ENCODE measurements at regions not wholly inside any gene's neighbourhood (a gene's known extent, or its start where the extent isn't known, plus 50 kb on each side); places are given as distances from the start of the nearest gene placed in this dataset.

DNA sequence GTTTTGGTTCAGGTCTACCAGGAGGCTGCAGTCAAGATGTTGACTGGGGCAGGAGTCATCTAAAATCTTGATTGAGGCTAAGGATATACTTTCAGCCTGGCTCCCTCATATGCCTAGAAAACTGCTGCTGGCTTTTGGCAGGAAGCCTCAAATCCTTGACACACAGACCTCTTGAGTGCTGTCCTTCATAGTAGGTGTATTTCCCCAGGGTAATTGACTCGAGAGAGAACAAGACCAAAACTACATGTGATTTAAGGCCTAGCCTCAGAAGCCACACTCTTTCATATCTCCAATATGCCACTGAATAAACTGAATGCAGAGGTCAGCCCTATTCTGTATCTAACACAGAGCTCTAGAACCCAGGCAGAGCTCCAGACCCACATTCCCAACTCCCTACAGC lies 402.3 kb upstream of the ADAMTS16 start:
- H3K27ac Mint-ChIP-seq, result no peak overlapping the region
- no peaks in the 10 kb centered on the region for H3K4me1 Mint-ChIP-seq
- CTCF ChIA-PET, result no interaction called here
- no peaks in the 10 kb centered on the region for H3K36me3 Mint-ChIP-seq
- no peaks in the 10 kb centered on the region for H3K27me3 Mint-ChIP-seq
- no peak for DNase-seq
- H3K9me3 Mint-ChIP-seq, result peaks cover 21% of the 10 kb centered on the region
- no peak overlapping the region for H3K4me3 Mint-ChIP-seq

DNA sequence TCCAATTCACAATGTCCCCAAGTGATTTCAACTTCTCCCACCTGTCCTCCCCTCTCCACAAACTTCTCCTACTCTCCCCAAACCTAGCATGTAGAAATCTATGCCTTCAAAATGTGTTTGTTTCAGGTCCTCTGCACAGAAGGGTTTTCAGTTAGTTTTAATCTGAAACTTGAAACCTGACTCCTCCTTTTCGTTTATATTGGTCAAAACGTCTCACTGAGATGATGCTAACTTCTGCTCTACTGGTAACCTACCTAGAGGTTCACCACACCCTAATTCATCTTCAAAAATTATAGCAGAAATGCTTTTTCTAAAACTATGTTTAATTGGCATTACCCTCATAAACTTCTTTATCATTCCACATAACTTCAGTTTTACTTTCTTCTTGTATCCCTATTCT lies 401.8 kb upstream of the ADAMTS16 start:
- H3K27me3 Mint-ChIP-seq, result no peaks in the 10 kb centered on the region
- H3K4me3 Mint-ChIP-seq, result no peak overlapping the region
- H3K4me1 Mint-ChIP-seq, result no peaks in the 10 kb centered on the region
- H3K27ac Mint-ChIP-seq, result no peak overlapping the region
- peaks cover 21% of the 10 kb centered on the region for H3K9me3 Mint-ChIP-seq
- no peaks in the 10 kb centered on the region for H3K36me3 Mint-ChIP-seq
- CTCF ChIA-PET, result no interaction called here
- no peak for DNase-seq

DNA sequence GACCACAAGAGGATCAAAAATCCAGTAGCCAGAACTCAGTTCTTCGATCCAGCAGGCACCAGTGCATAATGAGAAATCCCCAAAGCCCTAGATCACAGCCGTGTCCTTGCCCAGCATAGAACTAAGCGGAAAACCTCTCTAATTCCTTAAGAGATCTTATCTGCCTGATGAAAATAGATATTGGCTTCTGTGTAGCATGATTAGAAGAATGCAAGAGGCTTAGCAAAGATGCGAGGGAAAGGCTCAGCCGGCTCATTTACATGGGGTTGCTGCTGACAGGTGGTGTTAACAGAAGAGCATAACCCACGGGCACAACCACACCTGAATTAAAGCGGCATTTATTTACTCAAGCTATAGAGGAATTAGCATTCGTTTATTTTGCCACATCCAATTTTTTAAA lies 400.0 kb upstream of the ADAMTS16 start:
- H3K4me1 Mint-ChIP-seq, result no peaks in the 10 kb centered on the region
- H3K27ac Mint-ChIP-seq, result no peak overlapping the region
- CTCF ChIA-PET, result no interaction called here
- H3K36me3 Mint-ChIP-seq, result no peaks in the 10 kb centered on the region
- H3K27me3 Mint-ChIP-seq, result no peaks in the 10 kb centered on the region
- no peak overlapping the region for H3K4me3 Mint-ChIP-seq
- H3K9me3 Mint-ChIP-seq, result peaks cover 19% of the 10 kb centered on the region
- DNase-seq, result no peak

DNA sequence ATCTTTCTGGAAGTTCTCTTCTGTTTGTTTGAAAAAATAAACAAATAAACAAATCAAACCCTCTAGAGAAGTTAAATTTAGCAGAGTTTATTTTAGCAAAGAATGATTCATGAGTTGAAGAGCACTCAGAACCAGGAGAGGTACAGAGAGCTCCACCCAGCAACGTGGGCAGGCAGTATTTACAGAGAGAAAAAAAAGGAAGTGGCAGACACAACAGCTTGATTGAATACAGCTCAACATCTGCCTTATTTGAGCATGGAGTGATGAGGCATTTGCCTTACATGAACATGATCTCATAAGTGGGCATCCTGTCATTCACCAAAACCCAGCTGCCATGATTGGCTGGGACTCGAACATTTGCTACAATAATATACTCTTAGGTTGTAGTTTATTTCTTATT lies 381.6 kb upstream of the ADAMTS16 start:
- H3K27me3 Mint-ChIP-seq, result no peaks in the 10 kb centered on the region
- no peak for DNase-seq
- peaks cover 2% of the 10 kb centered on the region for H3K9me3 Mint-ChIP-seq
- CTCF ChIA-PET, result no interaction called here
- no peaks in the 10 kb centered on the region for H3K36me3 Mint-ChIP-seq
- no peaks in the 10 kb centered on the region for H3K4me1 Mint-ChIP-seq
- no peak overlapping the region for H3K27ac Mint-ChIP-seq
- no peak overlapping the region for H3K4me3 Mint-ChIP-seq

DNA sequence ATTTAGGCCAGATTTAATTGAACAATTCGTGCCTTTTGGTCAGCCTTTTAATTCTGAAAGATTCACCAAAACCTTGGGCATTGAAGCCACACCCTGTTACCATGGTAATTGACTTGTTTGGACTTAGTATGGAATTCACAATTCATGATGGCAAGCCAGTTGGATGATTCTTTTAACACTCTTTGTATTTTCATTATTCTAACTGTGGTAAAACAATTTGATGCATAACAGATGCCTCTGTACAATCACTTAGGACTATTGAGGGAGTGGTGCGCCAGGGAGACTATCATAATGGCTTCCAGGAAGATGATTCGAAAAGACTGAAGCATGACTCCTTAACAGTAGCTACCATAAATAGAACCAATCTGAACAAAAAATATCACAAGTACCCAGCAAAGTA lies 381.1 kb upstream of the ADAMTS16 start:
- Mint-ChIP-seq H3K36me3 (no peaks in the 10 kb centered on the region), H3K9me3 (peaks cover 2% of the 10 kb centered on the region), H3K4me1 (no peaks in the 10 kb centered on the region), H3K4me3 (no peak overlapping the region), H3K27ac (no peak overlapping the region), H3K27me3 (no peaks in the 10 kb centered on the region)
- CTCF ChIA-PET, result no interaction called here
- DNase-seq, result no peak

DNA sequence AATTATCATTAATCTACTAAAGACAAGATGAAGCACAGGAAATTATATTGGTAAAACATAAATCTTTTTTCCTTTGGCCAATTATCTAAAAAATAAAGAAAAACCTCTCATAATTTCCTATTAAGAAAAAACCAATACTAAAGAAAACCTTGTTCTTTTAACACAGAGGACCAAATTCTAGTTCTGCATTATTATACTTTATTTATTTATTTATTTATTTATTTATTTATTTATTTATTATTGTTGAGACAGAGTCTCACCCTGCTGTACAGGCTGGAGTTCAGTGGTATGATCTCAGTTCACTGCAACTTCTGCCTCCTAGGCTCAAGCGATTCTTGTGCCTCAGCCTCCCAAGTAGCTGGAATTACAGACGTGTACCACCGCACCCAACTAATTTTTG lies 377.8 kb upstream of the ADAMTS16 start:
- Mint-ChIP-seq H3K27ac (no peak overlapping the region), H3K36me3 (no peaks in the 10 kb centered on the region)
- CTCF ChIA-PET, result no interaction called here

DNA sequence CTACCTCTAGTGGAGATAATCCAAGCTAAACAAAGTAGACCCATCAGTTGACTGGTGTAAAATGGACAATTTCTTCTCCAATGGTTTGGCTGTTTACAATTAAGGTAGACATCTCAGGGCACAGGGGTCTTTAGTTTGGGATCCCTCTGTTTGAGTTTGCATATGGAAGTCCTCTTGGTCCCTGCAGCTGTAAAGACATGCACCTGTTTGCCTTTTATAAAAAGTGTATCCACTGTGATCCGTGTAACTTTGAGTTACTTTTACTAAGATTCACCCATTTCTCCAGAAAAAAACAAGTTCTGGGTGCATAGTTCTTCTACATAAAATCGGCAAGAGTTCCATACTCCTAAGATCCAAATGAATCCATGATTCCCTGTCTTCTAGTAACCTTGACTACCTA lies 374.7 kb upstream of the ADAMTS16 start:
- DNase-seq, result no peak
- Mint-ChIP-seq H3K27ac (no peak overlapping the region), H3K36me3 (no peaks in the 10 kb centered on the region), H3K27me3 (no peaks in the 10 kb centered on the region), H3K4me1 (no peaks in the 10 kb centered on the region), H3K9me3 (peaks cover 6% of the 10 kb centered on the region), H3K4me3 (no peak overlapping the region)
- CTCF ChIA-PET, result no interaction called here

More for the DNA sequence above, 377.8 kb upstream of the ADAMTS16 start:
- Mint-ChIP-seq H3K4me3 (no peak overlapping the region), H3K27me3 (no peaks in the 10 kb centered on the region), H3K4me1 (no peaks in the 10 kb centered on the region), H3K9me3 (peaks cover 4% of the 10 kb centered on the region)
- DNase-seq, result no peak

DNA sequence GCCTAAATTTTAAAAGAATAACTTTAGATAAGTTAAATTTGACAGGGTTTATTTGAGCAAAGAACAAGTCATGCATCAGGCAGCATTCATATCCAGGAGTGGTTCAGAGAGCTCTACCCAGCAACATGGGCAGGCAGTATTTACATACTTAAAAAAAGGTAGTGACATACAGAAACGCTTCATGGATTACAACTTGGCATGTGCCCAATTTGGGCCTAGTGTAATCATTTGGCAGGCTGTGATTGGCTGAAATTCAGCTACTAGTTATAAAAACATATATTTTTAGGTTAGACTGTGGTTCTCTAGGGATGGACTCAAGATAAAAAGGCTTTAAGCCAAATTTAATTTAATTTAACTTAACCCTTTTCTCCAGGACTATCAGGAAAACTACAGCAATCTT lies 374.0 kb upstream of the ADAMTS16 start:
- DNase-seq, result no peak
- Mint-ChIP-seq H3K9me3 (peaks cover 6% of the 10 kb centered on the region), H3K4me3 (no peak overlapping the region), H3K27me3 (no peaks in the 10 kb centered on the region), H3K36me3 (no peaks in the 10 kb centered on the region), H3K4me1 (no peaks in the 10 kb centered on the region), H3K27ac (no peak overlapping the region)
- CTCF ChIA-PET, result no interaction called here

DNA sequence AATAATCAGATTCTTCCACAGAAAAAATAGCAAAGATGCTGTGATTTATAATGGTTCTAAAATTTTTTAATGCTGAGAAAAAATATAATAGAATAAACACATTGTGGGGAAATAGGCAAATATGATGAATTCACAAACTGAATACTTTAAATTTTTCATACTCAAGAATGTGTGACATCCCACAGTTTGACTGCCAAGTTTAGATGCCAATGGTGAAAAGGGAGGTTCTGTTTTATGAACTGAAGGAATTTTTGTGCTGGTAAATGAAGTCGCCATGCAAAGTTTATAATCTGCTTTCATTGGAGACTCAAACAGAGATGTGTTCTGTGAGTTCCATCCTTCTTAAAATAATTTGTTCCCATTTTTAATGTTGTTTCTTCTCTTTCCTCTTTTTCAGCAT lies 367.5 kb upstream of the ADAMTS16 start:
- Mint-ChIP-seq H3K9me3 (peaks cover 11% of the 10 kb centered on the region), H3K4me3 (no peak overlapping the region), H3K27ac (no peak overlapping the region), H3K4me1 (no peaks in the 10 kb centered on the region), H3K36me3 (no peaks in the 10 kb centered on the region), H3K27me3 (no peaks in the 10 kb centered on the region)
- no peak for DNase-seq
- CTCF ChIA-PET, result no interaction called here

DNA sequence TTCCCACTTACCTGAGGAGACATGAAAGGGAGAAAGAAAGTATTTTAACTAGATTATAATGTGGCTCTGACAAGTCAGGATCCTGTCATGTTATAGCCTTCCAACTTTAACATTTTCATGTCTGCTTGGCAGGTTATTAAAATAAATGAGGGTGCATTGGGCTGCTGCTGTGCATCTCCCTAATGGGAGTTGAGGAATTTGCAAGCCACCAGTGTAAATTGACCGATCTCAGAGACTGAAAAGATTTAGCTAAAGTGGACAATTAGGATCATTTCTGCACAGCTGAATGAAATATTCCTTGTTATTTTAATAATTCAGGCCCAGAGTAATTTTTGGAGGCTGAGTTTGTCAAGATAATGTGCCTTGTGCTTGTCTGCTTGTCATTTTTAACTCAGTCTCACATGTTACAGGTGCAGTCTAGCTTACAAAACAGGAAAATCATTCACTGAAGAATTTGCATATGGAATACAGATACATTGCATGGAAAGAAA lies 366.3 kb upstream of the ADAMTS16 start:
- Mint-ChIP-seq H3K4me3 (no peak overlapping the region), H3K36me3 (no peaks in the 10 kb centered on the region), H3K27ac (no peak overlapping the region), H3K4me1 (no peaks in the 10 kb centered on the region), H3K27me3 (no peaks in the 10 kb centered on the region), H3K9me3 (peaks cover 15% of the 10 kb centered on the region)
- CTCF ChIA-PET, result no interaction called here
- no peak for DNase-seq

DNA sequence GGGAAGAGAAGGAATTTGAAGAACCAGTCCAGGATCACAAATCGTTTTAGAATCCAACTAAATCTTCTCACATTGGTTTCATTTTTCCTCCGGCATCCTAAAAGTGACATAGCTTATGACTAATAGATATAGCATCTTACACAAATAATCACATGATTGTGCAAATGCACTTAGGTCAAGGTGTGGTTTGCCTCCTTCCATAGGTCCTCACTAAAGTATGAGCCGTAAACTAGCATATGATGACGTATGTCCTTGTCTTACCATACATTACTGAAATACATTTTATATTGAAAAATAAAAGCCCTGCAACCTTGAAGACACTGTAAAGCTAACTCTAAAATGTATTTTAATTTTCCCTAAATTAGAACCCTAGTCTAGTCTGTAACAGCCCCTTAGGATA lies 362.7 kb upstream of the ADAMTS16 start:
- Mint-ChIP-seq H3K4me3 (no peak overlapping the region), H3K36me3 (no peaks in the 10 kb centered on the region), H3K27me3 (no peaks in the 10 kb centered on the region), H3K27ac (no peak overlapping the region), H3K9me3 (peaks cover 23% of the 10 kb centered on the region), H3K4me1 (no peaks in the 10 kb centered on the region)
- CTCF ChIA-PET, result no interaction called here
- DNase-seq, result no peak

DNA sequence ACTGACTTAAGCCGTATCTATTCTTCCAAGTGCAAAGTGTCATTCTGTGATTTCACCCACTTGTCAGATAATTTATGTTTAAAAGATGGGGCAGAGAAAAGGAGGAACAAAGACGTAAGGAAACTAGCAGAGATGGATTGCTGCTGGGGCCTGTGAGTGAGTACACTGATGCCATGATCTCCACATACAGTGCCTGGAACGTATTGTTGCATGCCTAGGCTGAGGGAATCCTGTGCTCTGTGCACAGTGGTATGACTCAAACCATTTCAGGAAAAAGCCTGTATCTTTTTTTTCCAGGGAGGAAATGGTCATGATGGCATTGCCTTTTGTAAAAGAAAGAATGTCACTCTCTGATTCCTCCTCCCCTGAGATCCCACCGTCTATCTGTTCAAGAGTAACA lies 359.5 kb upstream of the ADAMTS16 start:
- no peak for DNase-seq
- no peaks in the 10 kb centered on the region for H3K27me3 Mint-ChIP-seq
- H3K27ac Mint-ChIP-seq, result no peak overlapping the region
- CTCF ChIA-PET, result no interaction called here
- H3K4me3 Mint-ChIP-seq, result no peak overlapping the region
- H3K9me3 Mint-ChIP-seq, result peaks cover 31% of the 10 kb centered on the region
- H3K4me1 Mint-ChIP-seq, result no peaks in the 10 kb centered on the region
- H3K36me3 Mint-ChIP-seq, result no peaks in the 10 kb centered on the region

DNA sequence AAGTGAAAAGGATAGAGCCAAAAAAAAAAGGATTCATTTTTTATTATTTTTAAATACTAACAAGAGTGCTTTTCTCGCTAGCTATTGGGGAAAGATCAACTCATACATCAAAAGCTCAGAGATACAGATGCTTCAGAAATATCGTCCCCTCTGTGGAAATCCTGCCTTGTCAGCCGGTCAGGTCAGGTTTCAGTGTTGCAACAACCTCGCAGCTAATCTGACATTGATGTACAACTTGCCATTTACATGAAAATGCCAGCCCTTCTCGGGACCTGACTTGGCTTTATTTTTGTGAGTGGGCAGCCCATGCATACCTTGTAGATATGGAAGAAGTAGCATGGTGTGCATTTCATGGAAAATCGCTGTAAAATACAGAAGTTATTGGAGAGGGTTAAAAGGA lies 358.8 kb upstream of the ADAMTS16 start:
- Mint-ChIP-seq H3K36me3 (no peaks in the 10 kb centered on the region), H3K27ac (no peak overlapping the region), H3K4me3 (no peak overlapping the region), H3K4me1 (no peaks in the 10 kb centered on the region), H3K27me3 (no peaks in the 10 kb centered on the region), H3K9me3 (peaks cover 31% of the 10 kb centered on the region)
- CTCF ChIA-PET, result no interaction called here
- no peak for DNase-seq

DNA sequence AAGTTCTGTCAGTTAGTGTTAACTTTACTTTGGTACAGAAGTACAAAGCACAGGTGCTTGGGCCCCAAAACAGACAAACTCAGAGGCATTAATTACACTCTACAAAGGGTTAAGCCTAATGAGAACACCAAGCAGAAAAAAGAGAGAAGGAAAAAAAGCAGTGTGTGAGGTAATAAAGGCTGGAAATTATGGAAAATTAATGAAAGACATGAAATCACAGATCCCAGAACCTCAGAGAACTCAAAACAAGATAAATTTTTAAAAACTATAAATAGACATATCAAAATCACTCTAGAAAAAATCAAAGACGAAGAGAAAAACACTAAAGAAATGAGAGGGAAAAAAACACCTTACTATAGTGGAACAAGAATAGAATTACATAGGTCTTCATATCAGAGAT lies 354.2 kb upstream of the ADAMTS16 start:
- Mint-ChIP-seq H3K27me3 (no peaks in the 10 kb centered on the region), H3K4me1 (no peaks in the 10 kb centered on the region), H3K36me3 (no peaks in the 10 kb centered on the region), H3K4me3 (no peak overlapping the region), H3K27ac (no peak overlapping the region), H3K9me3 (peaks cover 14% of the 10 kb centered on the region)
- no peak for DNase-seq
- CTCF ChIA-PET, result no interaction called here

DNA sequence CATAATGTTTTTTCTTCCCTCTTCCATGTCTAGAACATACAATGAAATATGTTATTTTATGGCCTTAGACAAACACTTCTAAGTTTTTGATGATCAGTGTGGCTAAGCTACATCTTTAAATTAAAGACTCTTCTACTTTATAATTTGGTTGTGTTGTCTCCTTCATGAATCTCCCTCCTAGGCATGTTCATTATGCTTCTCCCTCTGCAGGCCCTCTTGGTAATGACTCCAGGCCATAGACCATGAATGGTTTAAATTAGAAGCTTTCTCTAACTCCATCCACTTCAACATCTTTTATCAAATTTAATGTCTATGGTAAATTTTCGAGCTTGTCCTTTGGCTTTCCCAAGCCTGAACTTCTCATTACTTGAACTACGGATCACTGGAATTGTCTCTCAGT lies 342.7 kb upstream of the ADAMTS16 start:
- CTCF ChIA-PET, result no interaction called here
- Mint-ChIP-seq H3K27me3 (no peaks in the 10 kb centered on the region), H3K4me3 (no peak overlapping the region), H3K27ac (no peak overlapping the region), H3K4me1 (no peaks in the 10 kb centered on the region), H3K9me3 (peaks cover 3% of the 10 kb centered on the region), H3K36me3 (no peaks in the 10 kb centered on the region)
- no peak for DNase-seq

DNA sequence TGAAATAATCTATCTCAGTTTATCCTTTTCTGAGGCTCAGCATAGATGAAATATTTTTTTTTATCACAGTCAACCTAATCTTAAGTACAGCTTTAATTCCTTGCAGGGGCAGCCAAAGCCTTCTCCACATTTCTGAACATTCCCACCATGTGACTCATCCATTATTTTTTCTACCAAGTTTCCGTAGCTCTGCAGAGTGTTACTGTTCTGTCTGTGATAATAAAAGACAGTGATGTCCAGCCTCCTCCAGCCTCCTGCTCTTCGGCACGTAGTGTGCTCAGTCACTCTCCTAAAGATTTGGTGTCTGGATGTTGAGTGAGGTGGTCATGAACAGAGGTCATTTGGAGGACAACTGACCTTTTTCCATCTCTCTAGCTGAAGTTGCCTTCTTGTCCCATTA lies 338.1 kb upstream of the ADAMTS16 start:
- no peak overlapping the region for H3K4me3 Mint-ChIP-seq
- H3K27me3 Mint-ChIP-seq, result no peaks in the 10 kb centered on the region
- H3K27ac Mint-ChIP-seq, result no peak overlapping the region
- peaks cover 6% of the 10 kb centered on the region for H3K9me3 Mint-ChIP-seq
- CTCF ChIA-PET, result no interaction called here
- H3K36me3 Mint-ChIP-seq, result no peaks in the 10 kb centered on the region
- no peak for DNase-seq
- no peaks in the 10 kb centered on the region for H3K4me1 Mint-ChIP-seq

Measured in activated naive CD4-positive, alpha-beta T cell treated with anti-CD3 and anti-CD28 coated beads, Interleukin-2, amount 10 ng/mL, durations not matched to agents 7 days and 5 days (primary cell).